HG03025 (cell line): ENCODE measurements at regions not wholly inside any gene's neighbourhood (a gene's known extent, or its start where the extent isn't known, plus 50 kb on each side); places are given as distances from the start of the nearest gene placed in this dataset.
"Not testable (repeated sequence)": the region's sequence is repeated elsewhere in the genome, so short reads cannot be mapped to it uniquely, and the experiment has no call there.

Source experiments
- ATAC-seq: cut with Tn5 transposase; IDR thresholded peaks from one replicate; pipeline ENCODE4 v1.9.1; 2021; ENCODE audit warnings: mild to moderate bottlenecking, moderate library complexity; ENCODE audit not compliant: unreplicated experiment, low FRiP score

GRCh38 chr1:229154811-229155210, 116.1 kb upstream of the RAB4A start:
- ATAC-seq = no peak

GRCh38 chr1:229155472-229155871, 115.4 kb upstream of the RAB4A start:
- ATAC-seq = no peak

- ATAC-seq = no peak
These were observed 114.0 kb upstream of the RAB4A start for GRCh38 chr1:229156872-229157271.

GRCh38 chr1:229157480-229157879, 113.4 kb upstream of the RAB4A start:
- ATAC-seq = no peak

GRCh38 chr1:229158341-229158921, 112.5 kb upstream of the RAB4A start:
- no peak for ATAC-seq

- ATAC-seq = no peak
These were observed 112.0 kb upstream of the RAB4A start for GRCh38 chr1:229158927-229159326.

- ATAC-seq = no peak
These were observed 111.0 kb upstream of the RAB4A start for GRCh38 chr1:229159668-229160544.

GRCh38 chr1:229161740-229162139, 109.2 kb upstream of the RAB4A start:
- ATAC-seq = no peak

- no peak for ATAC-seq
These were observed 107.9 kb upstream of the RAB4A start for GRCh38 chr1:229162825-229163515.

GRCh38 chr1:229164348-229164747, 106.6 kb upstream of the RAB4A start:
- no peak for ATAC-seq

GRCh38 chr1:229164836-229165735, 105.8 kb upstream of the RAB4A start:
- ATAC-seq = no peak

GRCh38 chr1:229167318-229167717, 103.6 kb upstream of the RAB4A start:
- ATAC-seq = no peak

- no peak for ATAC-seq
These were observed 101.5 kb upstream of the RAB4A start for GRCh38 chr1:229169399-229169798.

- ATAC-seq = no peak
These were observed 100.6 kb upstream of the RAB4A start for GRCh38 chr1:229170274-229170673.

GRCh38 chr1:229170778-229171505, 100.0 kb upstream of the RAB4A start:
- ATAC-seq = no peak

GRCh38 chr1:229171934-229172333, 99.0 kb upstream of the RAB4A start:
- no peak for ATAC-seq

GRCh38 chr1:229173491-229174476, 97.1 kb upstream of the RAB4A start:
- ATAC-seq = not testable (repeated sequence)

GRCh38 chr1:229175297-229175696, 95.6 kb upstream of the RAB4A start:
- ATAC-seq = not testable (repeated sequence)

GRCh38 chr1:229176457-229176856, 94.5 kb upstream of the RAB4A start:
- not testable (repeated sequence) for ATAC-seq
